NT2/D1 (cell line): ENCODE measurements at regions not wholly inside any gene's neighbourhood (a gene's known extent, or its start where the extent isn't known, plus 50 kb on each side); places are given as distances from the start of the nearest gene placed in this dataset.

ENCODE experiments used
- DNase-seq: peaks from one replicate; pipeline ENCODE4 v3.0.0-alpha.2; 2011; ENCODE audit warnings: low read depth, low spot score
- H3K27me3 ChIP-seq: 2 replicates; pipeline ENCODE4 v1.6.0; 2011; ENCODE audit warnings: mild to moderate bottlenecking; ENCODE audit not compliant: insufficient read length, insufficient read depth
- H3K36me3 ChIP-seq: 2 replicates; pipeline ENCODE4 v1.6.1; 2011; ENCODE audit warnings: mild to moderate bottlenecking, low read length, mixed read lengths; ENCODE audit not compliant: insufficient read depth, insufficient read length
- H3K4me1 ChIP-seq: 2 replicates; pipeline ENCODE4 v1.5.1; 2011; ENCODE audit not compliant: insufficient read depth, insufficient read length
- H3K4me3 ChIP-seq: 2 replicates; pipeline ENCODE4 v1.5.1; 2011; ENCODE audit warnings: low read depth; ENCODE audit not compliant: insufficient read length
- H3K9ac ChIP-seq: 2 replicates; pipeline ENCODE4 v1.6.0; 2011; ENCODE audit warnings: low read depth; ENCODE audit not compliant: insufficient read length
- H3K9me3 ChIP-seq: 2 replicates; pipeline ENCODE4 v1.5.1; 2011; ENCODE audit warnings: mild to moderate bottlenecking, low read length; ENCODE audit not compliant: insufficient read depth
- SUZ12 ChIP-seq: IDR thresholded peaks from 2 replicates; pipeline ENCODE4 v1.6.1; 2011; ENCODE audit not compliant: insufficient read length, insufficient read depth; ENCODE audit errors: extremely low read depth
- YY1 ChIP-seq: IDR thresholded peaks from 2 replicates; pipeline ENCODE4 v1.6.1; 2011; ENCODE audit not compliant: insufficient read length, insufficient read depth
- ZNF274 ChIP-seq: IDR thresholded peaks from 2 replicates; pipeline ENCODE4 v1.6.1; 2011; ENCODE audit warnings: mild to moderate bottlenecking, low read depth, low read length

GRCh38 chr1:76766381-76766780, 100.9 kb upstream of the ST6GALNAC5 start:
- Histone ChIP-seq H3K36me3 (no peaks in the 10 kb centered on the region), H3K9ac (no peak overlapping the region), H3K9me3 (no peaks in the 10 kb centered on the region), H3K4me1 (no peaks in the 10 kb centered on the region), H3K27me3 (no peaks in the 10 kb centered on the region), H3K4me3 (no peak overlapping the region)
- DNase-seq = no peak
- TF ChIP-seq ZNF274 = no peak
- TF ChIP-seq SUZ12 = no peak
- TF ChIP-seq YY1 = no peak

- Histone ChIP-seq H3K9me3 (no peaks in the 10 kb centered on the region), H3K27me3 (no peaks in the 10 kb centered on the region), H3K36me3 (no peaks in the 10 kb centered on the region), H3K4me3 (no peak overlapping the region), H3K9ac (no peak overlapping the region), H3K4me1 (no peaks in the 10 kb centered on the region)
- TF ChIP-seq YY1 (no peak), SUZ12 (no peak), ZNF274 (no peak)
- no peak for DNase-seq
Measured at GRCh38 chr1:76769911-76770310, 97.4 kb upstream of the ST6GALNAC5 start.

- DNase-seq = no peak
- no peaks in the 10 kb centered on the region for H3K4me1 ChIP-seq
- H3K27me3 ChIP-seq = no peaks in the 10 kb centered on the region
- no peaks in the 10 kb centered on the region for H3K9me3 ChIP-seq
- TF ChIP-seq SUZ12 = no peak
- TF ChIP-seq ZNF274 = no peak
- TF ChIP-seq YY1 = no peak
- no peak overlapping the region for H3K9ac ChIP-seq
- H3K4me3 ChIP-seq = no peak overlapping the region
- no peaks in the 10 kb centered on the region for H3K36me3 ChIP-seq
Measured at GRCh38 chr1:76770979-76771378, 96.3 kb upstream of the ST6GALNAC5 start.

GRCh38 chr1:76781447-76781846, 85.8 kb upstream of the ST6GALNAC5 start:
- H3K36me3 ChIP-seq = no peaks in the 10 kb centered on the region
- H3K9ac ChIP-seq = no peak overlapping the region
- TF ChIP-seq ZNF274 (no peak), SUZ12 (no peak), YY1 (no peak)
- no peaks in the 10 kb centered on the region for H3K4me1 ChIP-seq
- no peak overlapping the region for H3K4me3 ChIP-seq
- DNase-seq = no peak
- no peaks in the 10 kb centered on the region for H3K9me3 ChIP-seq
- no peaks in the 10 kb centered on the region for H3K27me3 ChIP-seq

GRCh38 chr1:76782809-76783208, 84.5 kb upstream of the ST6GALNAC5 start:
- H3K4me3 ChIP-seq = no peak overlapping the region
- H3K9me3 ChIP-seq = no peaks in the 10 kb centered on the region
- H3K27me3 ChIP-seq = no peaks in the 10 kb centered on the region
- no peak for DNase-seq
- TF ChIP-seq ZNF274 = no peak
- no peak for TF ChIP-seq SUZ12
- TF ChIP-seq YY1 = no peak
- no peak overlapping the region for H3K9ac ChIP-seq
- H3K4me1 ChIP-seq = no peaks in the 10 kb centered on the region
- H3K36me3 ChIP-seq = no peaks in the 10 kb centered on the region

- H3K9me3 ChIP-seq = no peaks in the 10 kb centered on the region
- no peaks in the 10 kb centered on the region for H3K4me1 ChIP-seq
- DNase-seq = no peak
- no peak overlapping the region for H3K9ac ChIP-seq
- H3K4me3 ChIP-seq = no peak overlapping the region
- H3K27me3 ChIP-seq = no peaks in the 10 kb centered on the region
- H3K36me3 ChIP-seq = no peaks in the 10 kb centered on the region
- no peak for TF ChIP-seq ZNF274
- no peak for TF ChIP-seq YY1
- TF ChIP-seq SUZ12 = no peak
Measured at GRCh38 chr1:76784502-76784901, 82.8 kb upstream of the ST6GALNAC5 start.

- TF ChIP-seq ZNF274 (no peak), SUZ12 (no peak), YY1 (no peak)
- Histone ChIP-seq H3K4me1 (no peaks in the 10 kb centered on the region), H3K9me3 (no peaks in the 10 kb centered on the region), H3K9ac (no peak overlapping the region), H3K4me3 (no peak overlapping the region), H3K36me3 (no peaks in the 10 kb centered on the region), H3K27me3 (no peaks in the 10 kb centered on the region)
- no peak for DNase-seq
Measured at GRCh38 chr1:76786222-76786621, 81.1 kb upstream of the ST6GALNAC5 start.

GRCh38 chr1:76793594-76793993, 73.7 kb upstream of the ST6GALNAC5 start:
- no peak overlapping the region for H3K4me3 ChIP-seq
- H3K4me1 ChIP-seq = no peaks in the 10 kb centered on the region
- H3K36me3 ChIP-seq = no peaks in the 10 kb centered on the region
- no peaks in the 10 kb centered on the region for H3K9me3 ChIP-seq
- TF ChIP-seq SUZ12 = no peak
- TF ChIP-seq YY1 = no peak
- TF ChIP-seq ZNF274 = no peak
- H3K27me3 ChIP-seq = no peaks in the 10 kb centered on the region
- DNase-seq = no peak
- H3K9ac ChIP-seq = no peak overlapping the region
